Mesenchymal stem cell (in vitro differentiated cells and primary cell): ENCODE measurements at regions not wholly inside any gene's neighbourhood (a gene's known extent, or its start where the extent isn't known, plus 50 kb on each side); places are given as distances from the start of the nearest gene placed in this dataset.

Experiments
- DNase-seq: peaks from one replicate; pipeline ENCODE4 v3.0.0-alpha.2; 2013
- H2AFZ ChIP-seq: one replicate; pipeline ENCODE4 v1.6.1; 2013; ENCODE audit warnings: low read depth, mild to moderate bottlenecking, control low read depth, inconsistent platforms, low read length, moderate library complexity
- H2AK5ac ChIP-seq: 2 replicates; pipeline ENCODE4 v1.6.1; 2013; ENCODE audit warnings: low read length, moderate library complexity, mild to moderate bottlenecking, inconsistent platforms; ENCODE audit not compliant: severe bottlenecking
- H2BK120ac ChIP-seq: one replicate; pipeline ENCODE4 v1.6.1; 2013; ENCODE audit warnings: low read depth, mild to moderate bottlenecking, inconsistent platforms, low read length, moderate library complexity
- H2BK12ac ChIP-seq, 2 experiments: one replicate each; pipeline ENCODE4 v1.6.1; 2013; ENCODE audit warnings: inconsistent platforms in 2 of 2, low read length in 2 of 2, mild to moderate bottlenecking in 2 of 2, moderate library complexity in 2 of 2, control low read depth in 1 of 2
- H2BK15ac ChIP-seq: one replicate; pipeline ENCODE4 v1.6.1; 2013; ENCODE audit warnings: mild to moderate bottlenecking, low read depth, inconsistent platforms; ENCODE audit not compliant: poor library complexity, severe bottlenecking
- H2BK5ac ChIP-seq: 2 replicates; pipeline ENCODE4 v1.6.1; 2013; ENCODE audit warnings: low read depth, mild to moderate bottlenecking, low read length, control low read depth, inconsistent platforms; ENCODE audit not compliant: poor library complexity, severe bottlenecking
- H3K14ac ChIP-seq, 2 experiments: one replicate each; pipeline ENCODE4 v1.6.1; 2013; ENCODE audit warnings: inconsistent platforms in 2 of 2, low read length in 2 of 2, control low read depth in 1 of 2, mild to moderate bottlenecking in 1 of 2, moderate library complexity in 1 of 2
- H3K18ac ChIP-seq, 2 experiments: one replicate each; pipeline ENCODE4 v1.6.1; 2013; ENCODE audit warnings: inconsistent platforms in 2 of 2, low read length in 2 of 2, control low read depth in 1 of 2, low read depth in 1 of 2, mild to moderate bottlenecking in 1 of 2
- H3K23ac ChIP-seq, 2 experiments: one replicate each; pipeline ENCODE4 v1.6.1; 2013; ENCODE audit warnings: inconsistent platforms in 2 of 2, low read length in 2 of 2, mild to moderate bottlenecking in 2 of 2, moderate library complexity in 2 of 2, control low read depth in 1 of 2
- H3K27ac ChIP-seq: 2 replicates; pipeline ENCODE4 v1.5.1; 2013; ENCODE audit warnings: mild to moderate bottlenecking, moderate library complexity, low read length, control low read depth, inconsistent platforms; ENCODE audit not compliant: poor library complexity, severe bottlenecking
- H3K27me3 ChIP-seq, 2 experiments: 2 replicates each; pipeline versions ENCODE4 v1.6.1 to v1.7.0; 2013; ENCODE audit warnings: low read length in 2 of 2, mild to moderate bottlenecking in 2 of 2, moderate library complexity in 2 of 2, control low read depth in 1 of 2, inconsistent platforms in 1 of 2; ENCODE audit not compliant: control insufficient read depth in 1 of 2, insufficient read depth in 1 of 2
- H3K36me3 ChIP-seq, 2 experiments: 2 replicates each; pipeline versions ENCODE4 v1.6.1 to v1.7.0; 2013; ENCODE audit warnings: low read length in 2 of 2, control low read depth in 1 of 2, inconsistent platforms in 1 of 2, low read depth in 1 of 2, mild to moderate bottlenecking in 1 of 2; ENCODE audit not compliant: insufficient read depth in 2 of 2, control insufficient read depth in 1 of 2
- H3K4ac ChIP-seq, 2 experiments: one replicate each; pipeline ENCODE4 v1.6.1; 2013; ENCODE audit warnings: inconsistent platforms in 2 of 2, low read length in 2 of 2, mild to moderate bottlenecking in 2 of 2, moderate library complexity in 2 of 2, control low read depth in 1 of 2, low read depth in 1 of 2
- H3K4me1 ChIP-seq: 2 replicates; pipeline ENCODE4 v1.6.1; 2013; ENCODE audit warnings: low read depth, low read length, control low read depth; ENCODE audit not compliant: control insufficient read depth, insufficient read depth
- H3K4me2 ChIP-seq: 2 replicates; pipeline ENCODE4 v1.6.1; 2013; ENCODE audit warnings: low read length, mild to moderate bottlenecking, inconsistent platforms; ENCODE audit not compliant: poor library complexity, severe bottlenecking
- H3K4me3 ChIP-seq, 2 experiments: 2 replicates each; pipeline versions ENCODE4 v1.5.1 to v1.7.0; 2013; ENCODE audit warnings: low read length in 2 of 2, mild to moderate bottlenecking in 2 of 2, control low read depth in 1 of 2, low read depth in 1 of 2; ENCODE audit not compliant: insufficient read depth in 1 of 2
- H3K79me1 ChIP-seq: replicated peaks from 2 replicates; pipeline ENCODE4 v1.6.1; 2013; ENCODE audit warnings: mild to moderate bottlenecking, control low read depth, low read length, inconsistent platforms; ENCODE audit not compliant: poor library complexity, severe bottlenecking
- H3K9ac ChIP-seq: 2 replicates; pipeline ENCODE4 v1.7.0; 2013; ENCODE audit warnings: mild to moderate bottlenecking, low read length, moderate library complexity
- H3K9me3 ChIP-seq: 2 replicates; pipeline ENCODE4 v1.7.0; 2013; ENCODE audit warnings: mild to moderate bottlenecking, low read length; ENCODE audit not compliant: control insufficient read depth
- H4K8ac ChIP-seq: one replicate; pipeline ENCODE4 v1.6.1; 2013; ENCODE audit warnings: inconsistent platforms, mild to moderate bottlenecking, low read length, moderate library complexity
- H4K91ac ChIP-seq: one replicate; pipeline ENCODE4 v1.6.1; 2013; ENCODE audit warnings: mild to moderate bottlenecking, low read length, inconsistent platforms
- WGBS: methylation state at CpG from one replicate; pipeline ENCODE4 v1.1.7; 2013; ENCODE audit warnings: mixed read lengths; 5-methylcytosine and 5-hydroxymethylcytosine counted together

GRCh38 chr1:5453347-5453746, 538.9 kb downstream of the NPHP4 start:
- 83% methylated on average over 5 of the region's 8 CpGs for WGBS
- H3K18ac ChIP-seq, result no peak overlapping the region
- no peak overlapping the region for H3K4me3 ChIP-seq
- no peak overlapping the region for H2BK5ac ChIP-seq
- H3K27me3 ChIP-seq, result no peaks in the 10 kb centered on the region
- H2AK5ac ChIP-seq, result no peak overlapping the region
- no peak overlapping the region for H2AFZ ChIP-seq
- H3K9ac ChIP-seq, result no peak overlapping the region
- no peak for DNase-seq
- H3K27ac ChIP-seq, result no peak overlapping the region
- H3K23ac ChIP-seq, result no peak overlapping the region
- no peak overlapping the region for H2BK15ac ChIP-seq
- H3K4me1 ChIP-seq, result no peaks in the 10 kb centered on the region
- no peak overlapping the region for H4K8ac ChIP-seq
- H2BK120ac ChIP-seq, result no peak overlapping the region
- H2BK12ac ChIP-seq, result no peak overlapping the region
- no peaks in the 10 kb centered on the region for H3K36me3 ChIP-seq
- H3K9me3 ChIP-seq, result no peaks in the 10 kb centered on the region
- no peak overlapping the region for H3K4ac ChIP-seq
- no peak overlapping the region for H3K14ac ChIP-seq
- no peak overlapping the region for H3K4me2 ChIP-seq
- no peak overlapping the region for H4K91ac ChIP-seq
- H3K79me1 ChIP-seq, result no peaks in the 10 kb centered on the region

GRCh38 chr1:5451671-5452070, 540.6 kb downstream of the NPHP4 start:
- DNase-seq, result no peak

DNA sequence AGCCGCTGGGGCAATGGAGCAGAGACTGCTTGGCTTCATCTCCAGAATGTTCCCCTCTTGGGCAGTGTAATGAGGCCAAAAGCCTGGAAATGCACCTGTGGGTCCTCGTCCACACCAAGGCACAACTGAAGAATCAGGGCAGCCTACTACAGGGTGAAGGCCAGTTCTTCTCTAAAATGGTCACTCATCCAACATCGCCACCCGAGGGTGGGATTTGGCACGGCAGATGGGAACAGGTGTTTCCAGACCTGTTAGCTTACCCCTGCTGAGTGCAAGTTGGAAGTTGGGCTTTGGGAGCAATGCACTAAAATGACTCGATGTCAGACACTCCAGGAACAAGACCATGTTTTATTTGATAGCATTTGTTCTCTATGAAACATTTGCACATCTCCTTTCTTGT, 543.7 kb downstream of the NPHP4 start:
- Histone ChIP-seq H3K9ac (no peak overlapping the region), H3K18ac (no peak overlapping the region), H2AFZ (no peak overlapping the region), H3K27me3 (no peaks in the 10 kb centered on the region), H3K14ac (no peak overlapping the region), H2BK12ac (no peak overlapping the region), H3K4ac (no peak overlapping the region), H2BK5ac (no peak overlapping the region), H2BK15ac (no peak overlapping the region), H4K91ac (no peak overlapping the region), H3K4me1 (no peaks in the 10 kb centered on the region), H3K23ac (no peak overlapping the region), H2AK5ac (no peak overlapping the region), H4K8ac (no peak overlapping the region), H3K36me3 (no peaks in the 10 kb centered on the region), H3K9me3 (no peaks in the 10 kb centered on the region), H3K4me3 (no peak overlapping the region), H3K27ac (no peak overlapping the region), H3K4me2 (no peak overlapping the region), H3K79me1 (no peaks in the 10 kb centered on the region), H2BK120ac (no peak overlapping the region)
- 75% methylated on average over 6 of the region's 6 CpGs for WGBS
- DNase-seq, result no peak

More at GRCh38 chr1:5451671-5452070, 540.6 kb downstream of the NPHP4 start:
- Histone ChIP-seq H2BK120ac (no peak overlapping the region), H3K9ac (no peak overlapping the region), H3K4ac (no peak overlapping the region), H3K4me1 (no peaks in the 10 kb centered on the region), H2AFZ (no peak overlapping the region), H3K14ac (no peak overlapping the region), H3K18ac (no peak overlapping the region), H3K79me1 (no peaks in the 10 kb centered on the region), H3K4me3 (no peak overlapping the region), H2BK12ac (no peak overlapping the region), H3K9me3 (no peaks in the 10 kb centered on the region), H3K23ac (no peak overlapping the region), H2BK15ac (no peak overlapping the region), H2BK5ac (no peak overlapping the region), H3K27ac (no peak overlapping the region), H4K91ac (no peak overlapping the region), H3K27me3 (no peaks in the 10 kb centered on the region), H3K4me2 (no peak overlapping the region), H4K8ac (no peak overlapping the region), H2AK5ac (no peak overlapping the region), H3K36me3 (no peaks in the 10 kb centered on the region)
- WGBS, result 81% methylated on average over 11 of the region's 11 CpGs

GRCh38 chr1:5447503-5447960, 544.7 kb downstream of the NPHP4 start:
- no peaks in the 10 kb centered on the region for H3K4me1 ChIP-seq
- H3K23ac ChIP-seq, result no peak overlapping the region
- H3K4me2 ChIP-seq, result no peak overlapping the region
- H3K79me1 ChIP-seq, result no peaks in the 10 kb centered on the region
- no peak overlapping the region for H3K18ac ChIP-seq
- H2AFZ ChIP-seq, result no peak overlapping the region
- no peak overlapping the region for H3K27ac ChIP-seq
- H2AK5ac ChIP-seq, result no peak overlapping the region
- no peaks in the 10 kb centered on the region for H3K27me3 ChIP-seq
- 79% methylated on average over 6 of the region's 6 CpGs for WGBS
- H2BK120ac ChIP-seq, result no peak overlapping the region
- H3K9me3 ChIP-seq, result no peaks in the 10 kb centered on the region
- no peak overlapping the region for H3K4me3 ChIP-seq
- no peak overlapping the region for H2BK12ac ChIP-seq
- H3K14ac ChIP-seq, result no peak overlapping the region
- H3K4ac ChIP-seq, result no peak overlapping the region
- H2BK15ac ChIP-seq, result no peak overlapping the region
- DNase-seq, result no peak
- no peak overlapping the region for H4K91ac ChIP-seq
- no peaks in the 10 kb centered on the region for H3K36me3 ChIP-seq
- no peak overlapping the region for H4K8ac ChIP-seq
- no peak overlapping the region for H2BK5ac ChIP-seq
- H3K9ac ChIP-seq, result no peak overlapping the region
